ENCODE measurements at regions not wholly inside any gene's neighbourhood (a gene's known extent, or its start where the extent isn't known, plus 50 kb on each side); places are given as distances from the start of the nearest gene placed in this dataset.

GRCh38 chr13:78040205-78040830 lies 121.7 kb upstream of the EDNRB start:
- H3K36me3 Mint-ChIP-seq (ENCODE audit: low read depth) = no peaks in the 10 kb centered on the region
- H3K27me3 Mint-ChIP-seq (ENCODE audit: low read depth) = peaks cover 3% of the 10 kb centered on the region
- H3K9me3 Mint-ChIP-seq = no peaks in the 10 kb centered on the region
- TF ChIP-seq, protein P1, sequence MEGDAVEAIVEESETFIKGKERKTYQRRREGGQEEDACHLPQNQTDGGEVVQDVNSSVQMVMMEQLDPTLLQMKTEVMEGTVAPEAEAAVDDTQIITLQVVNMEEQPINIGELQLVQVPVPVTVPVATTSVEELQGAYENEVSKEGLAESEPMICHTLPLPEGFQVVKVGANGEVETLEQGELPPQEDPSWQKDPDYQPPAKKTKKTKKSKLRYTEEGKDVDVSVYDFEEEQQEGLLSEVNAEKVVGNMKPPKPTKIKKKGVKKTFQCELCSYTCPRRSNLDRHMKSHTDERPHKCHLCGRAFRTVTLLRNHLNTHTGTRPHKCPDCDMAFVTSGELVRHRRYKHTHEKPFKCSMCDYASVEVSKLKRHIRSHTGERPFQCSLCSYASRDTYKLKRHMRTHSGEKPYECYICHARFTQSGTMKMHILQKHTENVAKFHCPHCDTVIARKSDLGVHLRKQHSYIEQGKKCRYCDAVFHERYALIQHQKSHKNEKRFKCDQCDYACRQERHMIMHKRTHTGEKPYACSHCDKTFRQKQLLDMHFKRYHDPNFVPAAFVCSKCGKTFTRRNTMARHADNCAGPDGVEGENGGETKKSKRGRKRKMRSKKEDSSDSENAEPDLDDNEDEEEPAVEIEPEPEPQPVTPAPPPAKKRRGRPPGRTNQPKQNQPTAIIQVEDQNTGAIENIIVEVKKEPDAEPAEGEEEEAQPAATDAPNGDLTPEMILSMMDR (IDR thresholded peaks at IDR 0.05; ENCODE audit: unreplicated experiment in 3 of 3) = no peak
- H3K4me3 Mint-ChIP-seq = no peak overlapping the region
- peaks cover 6% of the 10 kb centered on the region for H3K4me1 Mint-ChIP-seq
- no peak overlapping the region for H3K27ac Mint-ChIP-seq

GRCh38 chr13:78036841-78037240 lies 118.2 kb upstream of the EDNRB start:
- Mint-ChIP-seq H3K27me3 (ENCODE audit: low read depth) (no peaks in the 10 kb centered on the region), H3K9me3 (no peaks in the 10 kb centered on the region), H3K4me1 (peaks cover 6% of the 10 kb centered on the region), H3K36me3 (ENCODE audit: low read depth) (no peaks in the 10 kb centered on the region), H3K4me3 (no peak overlapping the region), H3K27ac (peak overlapping the region; percentile 5 to 18 (median 12))
- TF ChIP-seq, protein P1 (IDR thresholded peaks at IDR 0.05; ENCODE audit: unreplicated experiment in 3 of 3) = no peak

DNA sequence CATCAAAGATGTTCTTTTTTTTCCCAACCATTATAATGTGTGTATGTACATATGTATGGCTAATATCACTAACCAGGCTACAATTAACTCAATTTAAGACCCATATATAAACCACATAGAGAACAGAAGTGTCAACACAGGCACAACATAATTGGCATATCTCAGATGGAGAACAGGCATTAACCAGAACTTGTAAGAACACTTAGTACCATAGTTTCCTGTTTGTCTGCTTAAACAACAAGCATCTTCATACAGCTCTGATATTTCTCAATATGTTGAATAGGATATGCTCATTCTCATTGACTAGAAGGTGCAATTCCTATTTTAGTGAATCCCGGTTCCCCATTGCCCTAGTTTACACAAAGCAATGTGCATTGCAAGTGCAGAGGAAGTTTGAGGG lies 116.9 kb upstream of the EDNRB start:
- Mint-ChIP-seq H3K9me3 (no peaks in the 10 kb centered on the region), H3K27ac (no peak overlapping the region), H3K4me1 (peaks cover 6% of the 10 kb centered on the region), H3K36me3 (ENCODE audit: low read depth) (no peaks in the 10 kb centered on the region), H3K27me3 (ENCODE audit: low read depth) (no peaks in the 10 kb centered on the region), H3K4me3 (no peak overlapping the region)
- TF ChIP-seq, protein P1 (IDR thresholded peaks at IDR 0.05; ENCODE audit: unreplicated experiment in 3 of 3) = no peak

GRCh38 chr13:78033509-78033908 lies 114.9 kb upstream of the EDNRB start:
- H3K9me3 Mint-ChIP-seq = no peaks in the 10 kb centered on the region
- H3K27me3 Mint-ChIP-seq (ENCODE audit: low read depth) = no peaks in the 10 kb centered on the region
- no peaks in the 10 kb centered on the region for H3K36me3 Mint-ChIP-seq (ENCODE audit: low read depth)
- TF ChIP-seq, protein P1 (IDR thresholded peaks at IDR 0.05; ENCODE audit: unreplicated experiment in 3 of 3) = no peak
- H3K4me3 Mint-ChIP-seq = no peak overlapping the region
- no peak overlapping the region for H3K27ac Mint-ChIP-seq
- peaks cover 6% of the 10 kb centered on the region for H3K4me1 Mint-ChIP-seq

GRCh38 chr13:78032132-78032531 lies 113.5 kb upstream of the EDNRB start:
- TF ChIP-seq, protein P1 (IDR thresholded peaks at IDR 0.05; ENCODE audit: unreplicated experiment in 3 of 3) = no peak
- Mint-ChIP-seq H3K27ac (peak overlapping the region in 1 of 3 experiments; percentile 30), H3K36me3 (ENCODE audit: low read depth) (no peaks in the 10 kb centered on the region), H3K4me3 (no peak overlapping the region), H3K4me1 (peaks cover 4% of the 10 kb centered on the region), H3K27me3 (ENCODE audit: low read depth) (no peaks in the 10 kb centered on the region), H3K9me3 (no peaks in the 10 kb centered on the region)

DNA sequence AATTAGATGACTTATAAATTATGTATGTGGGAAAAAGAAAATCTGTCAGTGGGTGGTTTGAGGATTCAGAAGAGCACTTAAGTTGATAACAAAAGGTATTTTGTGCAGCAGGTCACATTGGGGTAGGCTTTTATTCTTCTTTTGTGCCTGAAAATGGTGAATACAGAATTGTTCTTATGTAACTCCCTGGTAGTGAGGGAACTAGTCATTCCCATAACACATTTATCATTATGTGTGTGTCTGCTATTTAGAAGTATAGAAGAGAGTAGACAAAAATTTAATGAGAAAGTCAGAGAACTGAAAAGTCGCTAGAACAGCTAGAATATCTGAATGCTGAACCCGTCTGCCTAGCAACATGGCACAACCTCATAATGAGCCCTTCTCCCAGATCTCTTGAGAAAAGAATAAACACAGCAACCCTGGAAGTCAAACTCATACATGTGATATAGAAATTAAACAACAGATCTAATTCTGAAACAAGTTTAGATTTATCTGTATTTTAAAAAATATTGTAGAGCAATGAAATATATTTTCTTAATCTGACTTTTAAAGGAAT lies 111.8 kb upstream of the EDNRB start:
- Mint-ChIP-seq H3K27me3 (ENCODE audit: low read depth) (no peaks in the 10 kb centered on the region), H3K27ac (peak overlapping the region; percentile 34 to 82 (median 44)), H3K9me3 (no peaks in the 10 kb centered on the region), H3K4me3 (no peak overlapping the region), H3K4me1 (no peaks in the 10 kb centered on the region), H3K36me3 (ENCODE audit: low read depth) (no peaks in the 10 kb centered on the region)
- TF ChIP-seq, protein P1 (IDR thresholded peaks at IDR 0.05; ENCODE audit: unreplicated experiment in 3 of 3) = no peak

Measured in nephron (organoid).